ENCODE measurements at regions not wholly inside any gene's neighbourhood (a gene's known extent, or its start where the extent isn't known, plus 50 kb on each side); places are given as distances from the start of the nearest gene placed in this dataset.

DNA sequence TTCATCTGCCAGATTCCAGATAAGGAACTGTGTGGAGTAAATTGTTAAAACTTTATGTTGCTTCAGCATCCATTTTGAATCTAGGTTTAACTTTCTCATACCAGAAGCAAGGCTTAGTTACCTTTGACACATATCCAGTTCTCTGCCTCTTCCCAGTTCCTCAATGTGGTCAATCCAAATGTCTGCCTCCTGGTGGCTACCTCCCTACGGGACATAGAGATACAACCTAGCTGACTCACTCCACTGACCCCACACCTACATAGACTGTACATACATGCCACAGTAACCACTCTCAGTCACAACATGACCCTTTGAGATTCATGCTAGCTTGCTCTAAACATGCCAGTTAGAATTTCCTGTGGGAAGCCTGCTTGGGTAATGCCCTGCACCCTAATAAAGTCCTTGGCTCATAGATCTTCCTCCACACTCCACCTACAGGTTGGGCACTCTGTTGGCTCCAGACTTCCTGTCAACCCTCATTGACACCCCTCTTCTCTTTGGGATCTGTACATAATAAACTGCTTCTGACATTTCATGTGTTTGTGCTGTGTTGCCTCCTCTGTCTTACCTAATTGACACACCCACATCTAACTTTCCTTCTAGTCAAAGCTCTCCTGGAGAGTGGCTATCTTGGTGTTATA is 278.1 kb downstream of the HTR7 start:
- TF ChIP-seq, protein P1, sequence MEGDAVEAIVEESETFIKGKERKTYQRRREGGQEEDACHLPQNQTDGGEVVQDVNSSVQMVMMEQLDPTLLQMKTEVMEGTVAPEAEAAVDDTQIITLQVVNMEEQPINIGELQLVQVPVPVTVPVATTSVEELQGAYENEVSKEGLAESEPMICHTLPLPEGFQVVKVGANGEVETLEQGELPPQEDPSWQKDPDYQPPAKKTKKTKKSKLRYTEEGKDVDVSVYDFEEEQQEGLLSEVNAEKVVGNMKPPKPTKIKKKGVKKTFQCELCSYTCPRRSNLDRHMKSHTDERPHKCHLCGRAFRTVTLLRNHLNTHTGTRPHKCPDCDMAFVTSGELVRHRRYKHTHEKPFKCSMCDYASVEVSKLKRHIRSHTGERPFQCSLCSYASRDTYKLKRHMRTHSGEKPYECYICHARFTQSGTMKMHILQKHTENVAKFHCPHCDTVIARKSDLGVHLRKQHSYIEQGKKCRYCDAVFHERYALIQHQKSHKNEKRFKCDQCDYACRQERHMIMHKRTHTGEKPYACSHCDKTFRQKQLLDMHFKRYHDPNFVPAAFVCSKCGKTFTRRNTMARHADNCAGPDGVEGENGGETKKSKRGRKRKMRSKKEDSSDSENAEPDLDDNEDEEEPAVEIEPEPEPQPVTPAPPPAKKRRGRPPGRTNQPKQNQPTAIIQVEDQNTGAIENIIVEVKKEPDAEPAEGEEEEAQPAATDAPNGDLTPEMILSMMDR (IDR thresholded peaks at IDR 0.05), result no peak
- no peak for TF ChIP-seq POLR2A (IDR thresholded peaks at IDR 0.05)

Data from body of pancreas (tissue), 4 donors.